Ovary (tissue), 7 donors: ENCODE measurements at regions not wholly inside any gene's neighbourhood (a gene's known extent, or its start where the extent isn't known, plus 50 kb on each side); places are given as distances from the start of the nearest gene placed in this dataset.

Source experiments
- DNase-seq, 5 donors: peaks; one replicate each; pipeline ENCODE4 v3.0.0-alpha.2; 2019 to 2020
- H3K27ac ChIP-seq, 2 donors: fragments of 200-600 bp; one replicate each; pipeline versions ENCODE4 v1.5.1 to v1.8.0; 2019 to 2022
- H3K27me3 ChIP-seq: fragments of 200-600 bp; one replicate; pipeline ENCODE4 v1.8.0; 2022
- H3K36me3 ChIP-seq: fragments of 200-600 bp; sonication (generic); one replicate; pipeline ENCODE4 v1.5.1; 2019
- H3K4me1 ChIP-seq: one replicate; pipeline ENCODE4 v1.8.1; 2013; ENCODE audit warnings: mild to moderate bottlenecking, moderate library complexity; ENCODE audit not compliant: insufficient read depth
- H3K4me3 ChIP-seq: fragments of 200-600 bp; sonication (generic); one replicate; pipeline ENCODE4 v1.5.1; 2017
- H3K9me3 ChIP-seq, 2 donors: fragments of 200-600 bp in 1 of 2; sonication (generic) in 1 of 2; one replicate each; pipeline versions ENCODE4 v1.5.1 to v1.8.1; 2013 to 2019; ENCODE audit warnings: mild to moderate bottlenecking in 1 of 2, moderate library complexity in 1 of 2
- EP300 ChIP-seq: sonication (generic); formaldehyde crosslinking; IDR thresholded peaks from one replicate; pipeline ENCODE4 v1.6.1; 2017; ENCODE audit warnings: antibody characterized with exemption
- POLR2A ChIP-seq: fragments of 450-650 bp; IDR thresholded peaks from one replicate; pipeline ENCODE4 v1.6.1; 2017; ENCODE audit warnings: antibody characterized with exemption, mild to moderate bottlenecking, moderate library complexity
- WGBS, 3 donors: extraction: QIAGEN DNeasy Blood & Tissue Kit in 1 of 3; methylation state at CpG; one replicate each; pipeline versions ENCODE4 v1.1.5 to v1.1.7; 2013 to 2017; 5-methylcytosine and 5-hydroxymethylcytosine counted together
- intact Hi-C, 4 donors: fragments of 100-400 bp; cut with DNase I; formaldehyde crosslinking; loops; one replicate each; pipeline versions ENCODE4 v1.11.0 to v1.15.1; 2022 to 2023
- TF ChIP-seq, protein P1 (sequence below), 3 donors: fragments of 450-650 bp in 2 of 3; fragments of 200-600 bp in 1 of 3; IDR thresholded peaks; one replicate each; pipeline versions ENCODE4 v1.5.1 to v1.8.0; 2016 to 2022; ENCODE audit warnings: antibody characterized with exemption in 3 of 3, mild to moderate bottlenecking in 1 of 3
- donor health status: DM: no; HTN: no; CAD: no; lungs with moderate emphysema.
- donor health status: DM: no; HTN: no; CAD: no.
- donor health status: Bipolar disorder and iron deficiency.
- donor health status: DM: no; HTN: no; CAD: no.
- donor health status: DM: yes; HTN: yes; CAD: no.

DNA sequence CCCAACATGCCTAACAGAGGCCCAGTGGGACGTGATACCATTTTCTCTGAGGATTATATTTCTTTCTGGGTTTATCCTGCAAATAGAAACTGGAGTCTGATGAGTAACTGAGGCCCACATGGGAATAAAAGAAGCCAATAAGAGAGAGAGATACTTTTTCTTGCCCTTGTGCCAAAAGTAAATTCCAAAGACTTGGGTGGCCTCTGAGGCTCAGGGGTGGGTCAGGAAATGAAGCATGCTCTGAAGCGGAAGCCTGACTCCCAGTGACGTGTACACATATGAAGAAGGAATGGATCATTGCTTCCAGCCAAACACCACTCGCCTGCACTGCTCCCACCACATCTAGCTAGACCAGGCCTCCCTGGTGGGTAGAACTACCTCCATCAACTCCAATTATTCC, 273.6 kb upstream of the NCKAP5 start:
- no peaks in the 10 kb centered on the region for H3K9me3 ChIP-seq
- no peak for DNase-seq
- TF ChIP-seq EP300 (no peak), POLR2A (no peak)
- TF ChIP-seq, protein P1, sequence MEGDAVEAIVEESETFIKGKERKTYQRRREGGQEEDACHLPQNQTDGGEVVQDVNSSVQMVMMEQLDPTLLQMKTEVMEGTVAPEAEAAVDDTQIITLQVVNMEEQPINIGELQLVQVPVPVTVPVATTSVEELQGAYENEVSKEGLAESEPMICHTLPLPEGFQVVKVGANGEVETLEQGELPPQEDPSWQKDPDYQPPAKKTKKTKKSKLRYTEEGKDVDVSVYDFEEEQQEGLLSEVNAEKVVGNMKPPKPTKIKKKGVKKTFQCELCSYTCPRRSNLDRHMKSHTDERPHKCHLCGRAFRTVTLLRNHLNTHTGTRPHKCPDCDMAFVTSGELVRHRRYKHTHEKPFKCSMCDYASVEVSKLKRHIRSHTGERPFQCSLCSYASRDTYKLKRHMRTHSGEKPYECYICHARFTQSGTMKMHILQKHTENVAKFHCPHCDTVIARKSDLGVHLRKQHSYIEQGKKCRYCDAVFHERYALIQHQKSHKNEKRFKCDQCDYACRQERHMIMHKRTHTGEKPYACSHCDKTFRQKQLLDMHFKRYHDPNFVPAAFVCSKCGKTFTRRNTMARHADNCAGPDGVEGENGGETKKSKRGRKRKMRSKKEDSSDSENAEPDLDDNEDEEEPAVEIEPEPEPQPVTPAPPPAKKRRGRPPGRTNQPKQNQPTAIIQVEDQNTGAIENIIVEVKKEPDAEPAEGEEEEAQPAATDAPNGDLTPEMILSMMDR (IDR thresholded peaks at IDR 0.05), result no peak
- H3K36me3 ChIP-seq, result no peaks in the 10 kb centered on the region
- no peak overlapping the region for H3K4me3 ChIP-seq
- H3K27ac ChIP-seq, result no peak overlapping the region
- H3K27me3 ChIP-seq, result no peaks in the 10 kb centered on the region
- intact Hi-C loops, result loop anchor here in 1 of 4 donors (10.0 kb wide), 1 partner anchor 1297 kb away; no protein-coding TSS in a partner anchor
- WGBS, 3 donors, result 22 to 29% (median 28%) methylated on average over 4 of the region's 4 CpGs
- no peaks in the 10 kb centered on the region for H3K4me1 ChIP-seq

DNA sequence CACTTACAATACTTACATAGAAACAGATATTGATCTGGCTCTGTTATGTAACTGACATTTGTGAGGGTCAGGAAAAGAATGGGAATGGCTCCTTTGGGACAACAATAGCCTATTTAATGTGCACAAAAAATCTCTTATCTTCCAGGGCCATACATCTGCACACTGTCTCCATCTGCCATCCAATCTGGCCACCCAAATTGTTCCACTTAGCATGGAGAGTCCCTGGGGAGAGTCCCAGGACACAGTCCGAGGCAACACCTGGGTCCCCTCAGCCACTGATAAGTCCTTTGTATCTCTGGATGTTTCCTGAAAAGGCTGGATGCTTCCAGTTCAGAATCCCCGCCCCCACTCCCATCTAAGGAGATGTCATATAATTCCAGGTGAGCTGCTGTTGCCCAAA, 274.2 kb upstream of the NCKAP5 start:
- intact Hi-C loops, result loop anchor here in 1 of 4 donors (10.0 kb wide), 1 partner anchor 1298 kb away; no protein-coding TSS in a partner anchor
- Histone ChIP-seq H3K36me3 (no peaks in the 10 kb centered on the region), H3K4me3 (no peak overlapping the region), H3K9me3 (no peaks in the 10 kb centered on the region), H3K4me1 (no peaks in the 10 kb centered on the region), H3K27me3 (no peaks in the 10 kb centered on the region), H3K27ac (no peak overlapping the region)
- DNase-seq, result no peak
- no peak for TF ChIP-seq POLR2A
- TF ChIP-seq EP300, result no peak
- TF ChIP-seq, protein P1 (IDR thresholded peaks at IDR 0.05), result no peak
- 75 to 82% (median 81%) methylated on average over 2 of the region's 2 CpGs for WGBS, 3 donors

DNA sequence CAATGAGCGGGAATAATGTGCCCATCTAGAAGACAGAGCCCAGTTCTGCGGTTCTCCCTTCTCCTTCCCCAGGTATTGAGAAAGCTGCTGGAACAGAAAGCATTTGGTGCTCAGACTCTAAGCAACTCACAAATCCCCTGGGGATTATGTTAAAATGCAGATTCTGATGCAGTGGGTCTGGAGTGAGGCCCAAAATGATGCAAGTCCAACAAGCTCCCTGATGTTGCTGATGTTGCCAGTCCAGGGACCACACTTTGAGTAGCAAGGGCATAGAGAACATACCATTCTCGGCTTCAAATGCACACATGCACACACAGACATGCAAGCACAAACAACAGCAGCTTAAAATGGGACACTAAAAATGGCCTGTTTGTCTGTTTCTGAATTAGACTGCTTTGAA, 274.8 kb upstream of the NCKAP5 start:
- Histone ChIP-seq H3K36me3 (no peaks in the 10 kb centered on the region), H3K27ac (no peak overlapping the region), H3K9me3 (no peaks in the 10 kb centered on the region), H3K4me3 (no peak overlapping the region), H3K4me1 (no peaks in the 10 kb centered on the region), H3K27me3 (no peaks in the 10 kb centered on the region)
- intact Hi-C loops, result loop anchor here in 1 of 4 donors (10.0 kb wide), 1 partner anchor 1298 kb away; no protein-coding TSS in a partner anchor
- 88 to 90% (median 90%) methylated on average over 3 of the region's 3 CpGs for WGBS, 3 donors
- no peak for DNase-seq
- no peak for TF ChIP-seq EP300
- TF ChIP-seq, protein P1 (IDR thresholded peaks at IDR 0.05), result no peak
- no peak for TF ChIP-seq POLR2A

DNA sequence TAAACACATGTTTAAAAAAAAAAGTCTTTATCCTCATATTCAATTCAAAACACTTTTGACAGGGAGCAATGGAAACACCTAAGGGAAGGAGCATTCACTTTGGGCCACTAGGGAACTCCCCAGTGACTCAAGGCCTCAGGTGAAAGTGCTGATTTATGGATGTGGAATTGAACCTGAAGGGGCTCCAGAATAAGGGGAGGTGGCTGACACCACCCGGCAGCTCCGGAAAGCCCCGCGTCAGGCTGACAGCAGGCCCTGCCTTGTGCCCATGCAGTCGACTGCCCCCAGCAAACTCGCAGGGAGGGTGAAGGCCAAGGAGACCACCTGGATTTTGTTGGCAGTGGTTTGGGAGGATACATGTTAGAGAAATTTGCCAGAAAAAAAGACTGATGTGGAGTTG, 275.3 kb upstream of the NCKAP5 start:
- H3K9me3 ChIP-seq, result no peaks in the 10 kb centered on the region
- H3K4me3 ChIP-seq, result no peak overlapping the region
- H3K36me3 ChIP-seq, result no peaks in the 10 kb centered on the region
- no peak overlapping the region for H3K27ac ChIP-seq
- DNase-seq, result no peak
- TF ChIP-seq EP300 (no peak), POLR2A (no peak)
- TF ChIP-seq, protein P1 (IDR thresholded peaks at IDR 0.05), result no peak
- 60 to 71% (median 68%) methylated on average over 6 of the region's 6 CpGs for WGBS, 3 donors
- H3K27me3 ChIP-seq, result no peaks in the 10 kb centered on the region
- H3K4me1 ChIP-seq, result no peaks in the 10 kb centered on the region
- intact Hi-C loops, result loop anchor here in 1 of 4 donors (10.0 kb wide), 1 partner anchor 1299 kb away; no protein-coding TSS in a partner anchor
